GM21423 (cell line): ENCODE measurements at regions not wholly inside any gene's neighbourhood (a gene's known extent, or its start where the extent isn't known, plus 50 kb on each side); places are given as distances from the start of the nearest gene placed in this dataset.

ENCODE experiments used
- ATAC-seq: cut with Tn5 transposase; IDR thresholded peaks from one replicate; pipeline ENCODE4 v1.9.1; 2021; ENCODE audit warnings: mild to moderate bottlenecking, moderate library complexity; ENCODE audit not compliant: unreplicated experiment

DNA sequence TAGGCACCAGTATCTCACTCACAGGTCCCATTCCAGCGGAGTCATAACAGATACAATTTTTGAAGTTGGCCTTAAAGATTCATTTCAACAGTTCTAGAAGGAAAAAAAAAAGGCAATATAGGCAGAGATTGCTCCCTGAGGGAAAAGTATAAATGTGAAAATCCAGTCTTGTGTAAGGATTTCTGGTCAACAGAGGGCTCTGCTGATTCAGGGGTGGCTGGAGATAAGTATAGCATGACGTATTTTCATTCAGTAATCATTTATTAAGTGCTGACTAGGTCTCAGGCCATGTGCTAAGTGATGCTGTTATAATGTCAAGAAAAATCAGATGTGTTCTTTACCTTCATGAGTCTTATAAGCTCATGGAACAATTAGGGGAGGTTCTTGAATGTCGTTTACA lies 377.3 kb upstream of the MEF2C start:
- ATAC-seq = no peak

DNA sequence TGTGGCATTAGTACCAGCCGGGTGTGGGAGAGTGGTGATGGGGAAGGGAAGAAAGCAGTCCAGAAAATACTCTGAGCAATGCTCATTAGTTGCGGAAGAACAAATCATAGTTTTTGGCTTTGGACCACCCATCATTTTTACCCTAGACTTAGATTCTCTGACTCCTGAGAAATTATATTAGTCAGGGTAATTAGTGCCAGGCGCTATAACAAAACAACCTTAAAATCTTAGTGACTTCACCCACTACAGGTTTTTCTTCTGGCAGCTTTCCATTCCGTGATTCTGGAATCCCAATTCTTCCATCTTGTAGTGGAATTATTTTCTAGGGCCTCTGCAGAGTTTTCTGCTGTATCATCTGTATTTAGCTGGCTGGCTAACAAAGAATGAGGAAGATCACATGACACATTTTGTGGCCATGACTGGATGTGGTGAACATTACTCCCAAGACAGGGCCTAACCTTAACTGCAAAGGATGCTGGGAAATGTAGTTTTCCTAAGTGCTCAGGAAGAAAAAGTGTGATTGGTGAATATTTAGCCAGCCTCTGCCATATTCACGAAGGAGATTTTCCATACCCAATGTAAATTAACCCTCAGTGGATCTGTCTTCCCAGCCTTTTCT lies 373.0 kb upstream of the MEF2C start:
- no peak for ATAC-seq

DNA sequence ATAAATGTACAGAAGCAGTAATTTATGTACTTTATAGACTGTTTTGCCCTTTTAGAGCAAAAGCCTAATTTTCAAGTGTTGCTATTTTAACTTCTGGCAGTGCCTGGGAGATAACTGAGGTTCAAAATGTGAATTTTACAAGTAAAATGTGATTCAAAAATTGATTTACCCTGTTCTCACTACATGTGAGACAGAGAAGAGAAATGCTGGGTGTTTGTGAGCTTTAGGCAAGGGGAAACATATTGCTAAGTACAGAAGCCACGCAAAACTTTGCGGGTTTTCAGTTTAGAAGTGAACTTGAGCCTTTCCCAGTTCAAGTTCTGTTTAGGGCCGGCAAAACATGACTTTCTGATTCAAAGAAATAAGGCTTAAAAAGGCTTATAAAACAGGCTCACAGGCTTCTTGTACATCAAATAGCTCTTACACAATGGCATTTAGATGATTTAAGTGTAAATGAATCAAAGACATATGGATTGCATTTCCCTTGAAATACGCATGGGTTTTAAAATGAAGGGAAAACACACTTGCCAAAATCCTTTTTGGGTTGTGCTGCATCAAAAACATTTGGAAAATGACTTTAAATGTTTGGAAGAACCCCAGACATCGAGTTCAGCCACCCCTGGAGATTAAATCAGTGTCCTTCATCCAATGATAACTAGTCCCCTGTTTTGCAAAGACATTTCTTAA lies 370.8 kb upstream of the MEF2C start:
- ATAC-seq = no peak

DNA sequence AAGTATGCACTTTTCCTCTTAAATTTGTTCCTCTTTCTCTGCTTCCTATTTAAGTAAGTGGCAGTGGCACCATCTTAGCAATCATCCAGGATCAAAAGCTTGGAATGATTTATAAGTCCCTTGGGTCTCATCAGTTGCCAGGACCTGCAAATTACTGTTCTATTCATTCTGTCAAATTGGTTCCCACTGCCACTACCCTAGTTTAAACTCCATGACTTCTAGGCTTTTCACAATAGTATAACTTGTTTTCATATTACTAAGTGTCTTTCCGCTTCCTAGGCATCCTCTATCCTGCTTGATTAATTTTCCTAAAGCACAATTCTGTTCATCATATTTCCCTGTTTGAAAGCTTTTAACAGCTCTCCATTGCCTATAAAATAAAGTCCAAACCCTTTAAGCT lies 363.9 kb upstream of the MEF2C start:
- no peak for ATAC-seq

DNA sequence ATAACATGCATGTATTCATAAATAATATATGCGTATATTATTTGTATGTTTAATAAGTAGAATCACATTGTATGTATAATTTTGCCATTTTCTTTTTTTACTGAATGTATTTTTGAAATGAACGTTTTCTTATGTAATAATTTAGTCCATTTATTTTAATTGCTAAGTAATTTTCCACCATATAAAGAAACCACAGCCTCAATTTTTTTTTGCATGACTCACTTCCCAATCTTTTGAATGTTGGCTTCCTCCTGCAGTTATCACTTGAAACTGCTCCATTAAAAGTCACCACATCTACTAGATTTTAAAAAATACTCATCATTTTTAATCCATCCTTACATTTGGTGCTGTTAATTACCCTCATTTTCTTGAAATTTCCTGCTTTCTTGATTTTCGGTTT lies 363.3 kb upstream of the MEF2C start:
- no peak for ATAC-seq

DNA sequence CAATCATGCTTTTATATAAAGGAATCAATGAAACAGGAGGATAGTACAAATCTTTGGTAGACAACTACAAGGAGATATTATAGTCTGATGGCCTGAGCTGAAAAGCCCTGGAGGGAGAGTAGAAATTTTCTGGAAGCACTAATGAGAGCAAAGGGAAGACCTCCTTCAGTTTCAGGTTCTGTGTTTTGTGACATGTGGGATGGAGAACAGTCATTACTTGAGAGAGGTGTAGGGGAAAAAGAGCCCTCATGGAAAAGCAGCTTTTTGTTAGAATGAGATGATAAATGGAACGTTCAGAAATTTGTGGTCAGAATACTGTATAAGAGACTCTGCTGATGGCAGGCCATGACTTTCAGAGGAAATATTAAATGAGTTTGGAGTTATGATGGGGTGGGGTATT lies 360.6 kb upstream of the MEF2C start:
- no peak for ATAC-seq

DNA sequence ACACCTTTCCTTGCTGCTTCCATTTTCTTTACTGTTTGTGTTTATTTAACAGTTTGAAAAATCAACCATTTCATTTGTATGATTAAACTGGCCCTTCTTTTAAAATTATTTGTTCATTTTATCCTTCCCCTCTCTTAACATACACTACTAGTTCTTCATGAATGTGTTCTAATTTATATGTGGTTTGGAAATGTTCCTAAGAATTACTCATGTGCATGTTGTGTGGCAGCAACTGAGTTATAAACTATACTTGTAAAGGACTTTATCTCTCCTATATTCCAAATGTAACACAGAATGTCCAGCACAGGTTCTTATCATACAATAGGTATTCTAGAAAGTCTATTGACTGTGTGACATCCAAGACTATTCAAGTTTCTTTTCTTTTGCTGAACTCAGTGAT lies 358.2 kb upstream of the MEF2C start:
- no peak for ATAC-seq

DNA sequence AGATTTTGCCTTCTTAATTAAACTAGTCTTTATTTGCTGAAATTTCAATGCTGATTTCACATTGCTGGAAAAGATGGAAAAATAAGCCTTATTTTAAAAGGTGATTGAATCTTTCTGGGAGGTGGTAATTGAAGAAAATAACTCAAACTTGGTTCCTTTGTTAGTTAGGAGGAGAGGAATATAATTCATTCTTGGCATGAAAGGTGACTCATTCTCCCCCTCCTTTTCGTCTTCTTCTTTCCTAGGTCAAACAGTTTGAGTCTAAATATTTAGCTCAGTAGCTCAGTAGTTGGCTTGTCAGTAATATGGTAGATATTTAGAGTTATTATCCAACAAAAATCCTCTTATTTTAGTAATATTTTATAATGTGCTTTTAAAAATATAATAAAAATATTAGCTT lies 353.9 kb upstream of the MEF2C start:
- ATAC-seq = no peak

DNA sequence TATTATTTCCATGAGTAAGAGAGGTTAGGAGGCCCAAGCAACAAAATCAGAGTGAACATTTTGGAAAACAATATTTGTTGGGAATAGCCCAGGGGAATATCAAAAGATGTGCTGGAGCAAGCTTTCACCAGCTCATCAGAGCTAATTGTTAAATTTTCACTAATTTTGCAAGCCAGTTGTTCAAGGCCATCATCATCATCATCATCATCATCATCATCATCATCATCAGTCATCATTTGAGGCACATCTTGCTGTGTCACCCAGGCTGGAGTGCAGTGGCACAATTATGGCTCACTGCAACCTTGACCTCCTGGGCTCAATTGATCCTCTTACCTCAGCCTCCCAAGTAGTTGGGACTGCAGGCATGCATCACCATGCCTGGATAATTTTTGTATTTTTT lies 350.5 kb upstream of the MEF2C start:
- no peak for ATAC-seq

DNA sequence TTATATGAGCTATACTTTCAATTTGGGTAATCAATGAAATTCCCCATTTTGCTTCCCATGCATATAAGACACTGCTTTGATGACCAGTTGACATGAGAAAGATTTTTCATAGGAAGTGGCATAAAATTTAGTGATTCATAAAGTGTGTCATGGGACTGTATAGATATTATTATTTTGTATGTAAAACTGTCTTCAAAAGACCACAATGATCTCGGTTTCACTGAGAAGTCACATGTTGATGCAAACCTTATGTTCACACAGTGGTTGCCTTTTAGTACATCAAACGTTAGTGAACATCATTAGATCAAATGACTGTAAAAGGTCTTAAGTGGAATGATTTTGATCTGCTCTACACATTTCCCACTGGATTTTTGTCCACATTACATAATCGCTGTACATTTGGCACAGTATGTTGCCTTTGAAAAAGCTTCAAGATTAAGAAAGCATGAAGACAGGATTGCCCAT lies 349.2 kb upstream of the MEF2C start:
- ATAC-seq = peak; percentile 93

DNA sequence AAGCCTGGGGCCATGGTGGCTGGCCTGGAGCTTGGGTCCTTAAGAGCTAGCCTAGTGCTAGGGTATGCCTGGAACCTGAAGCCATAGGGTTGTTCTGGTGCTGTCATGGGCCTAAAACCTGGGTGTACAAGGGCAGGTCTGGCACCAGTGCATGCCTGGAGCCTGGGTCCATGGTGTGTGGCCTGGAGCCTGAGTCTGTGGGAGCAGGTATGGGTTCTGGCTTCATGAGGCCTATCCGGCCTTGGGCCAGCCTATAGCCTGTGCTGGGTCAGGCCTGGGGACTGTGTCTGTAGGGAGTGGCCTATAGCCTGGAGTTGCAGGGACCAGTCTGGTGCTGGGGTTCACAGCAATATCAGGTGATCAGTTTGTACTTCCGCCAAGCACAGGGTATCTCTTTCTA lies 347.2 kb upstream of the MEF2C start:
- no peak for ATAC-seq

DNA sequence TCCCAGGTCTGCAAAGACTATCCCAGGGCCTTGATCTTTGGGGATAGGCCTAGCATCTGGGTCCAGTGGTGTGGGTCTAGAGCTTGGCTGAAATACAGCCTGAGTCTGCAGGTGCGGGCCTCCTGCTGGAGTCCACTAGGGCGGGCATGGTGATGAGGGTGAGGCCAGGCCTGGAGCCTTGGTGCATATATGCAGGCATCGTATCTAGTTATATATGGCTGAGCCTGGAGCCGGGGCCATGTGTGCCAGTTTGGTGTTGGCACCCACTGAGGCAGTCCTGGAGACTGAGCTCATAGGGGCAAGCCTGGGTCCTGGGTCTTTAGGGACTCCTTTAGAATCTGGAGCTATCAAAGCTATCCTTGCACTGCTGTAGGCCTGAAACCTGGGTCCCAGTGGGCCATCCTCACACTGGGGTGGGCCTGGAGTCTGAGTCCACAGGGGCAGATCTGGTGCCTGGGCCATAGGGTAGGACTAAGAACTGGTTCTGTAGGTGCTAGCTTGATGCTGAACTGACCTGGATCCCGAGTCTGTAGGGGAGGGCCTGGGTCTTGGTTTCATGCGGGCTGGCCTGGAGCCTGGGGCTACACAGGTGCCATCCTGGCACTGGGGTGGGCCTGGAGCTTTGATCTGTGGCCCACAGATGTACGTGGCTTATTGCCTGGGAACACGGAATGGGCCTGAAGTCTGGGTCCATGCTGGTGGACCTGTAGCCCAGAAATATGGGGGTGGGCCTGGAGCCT lies 346.5 kb upstream of the MEF2C start:
- no peak for ATAC-seq

DNA sequence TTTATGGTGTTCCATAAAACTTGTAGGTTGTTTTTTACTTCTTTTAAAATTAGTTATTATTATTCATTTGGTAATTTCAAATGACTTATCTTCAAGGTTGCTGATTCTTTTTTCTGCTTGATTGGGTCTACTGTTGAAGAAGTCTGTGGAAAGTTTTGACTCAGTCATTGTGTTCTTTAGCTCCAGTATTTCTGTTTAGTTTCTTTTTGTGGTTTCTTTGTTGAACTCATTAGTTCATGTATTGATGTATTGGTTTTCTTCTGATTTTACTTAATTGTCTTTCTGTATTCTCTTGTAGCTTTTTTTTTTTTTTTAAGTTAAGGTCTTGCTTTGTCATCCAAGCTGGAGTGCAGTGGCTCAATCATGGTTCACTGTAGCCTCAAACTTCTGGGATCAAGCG lies 345.4 kb upstream of the MEF2C start:
- ATAC-seq = no peak

DNA sequence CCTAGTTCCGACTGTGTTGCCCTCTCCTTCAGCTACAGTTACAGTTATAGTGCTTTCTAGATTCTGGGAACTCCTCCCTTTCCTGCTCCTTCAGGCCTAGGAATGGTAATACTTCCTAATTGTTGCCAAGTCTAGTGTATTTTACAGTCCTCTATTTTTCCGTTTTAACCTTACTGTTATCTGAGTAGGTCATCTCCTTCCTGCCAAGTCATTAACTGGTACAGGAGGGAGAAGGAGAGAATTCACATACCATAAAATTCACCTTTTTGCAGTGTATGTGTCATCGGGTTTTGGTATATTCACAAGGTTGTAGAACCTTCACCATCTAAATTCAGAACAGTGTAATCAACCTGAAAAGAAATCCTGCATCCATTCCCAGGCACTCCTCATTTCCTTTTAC lies 335.4 kb upstream of the MEF2C start:
- ATAC-seq = no peak

DNA sequence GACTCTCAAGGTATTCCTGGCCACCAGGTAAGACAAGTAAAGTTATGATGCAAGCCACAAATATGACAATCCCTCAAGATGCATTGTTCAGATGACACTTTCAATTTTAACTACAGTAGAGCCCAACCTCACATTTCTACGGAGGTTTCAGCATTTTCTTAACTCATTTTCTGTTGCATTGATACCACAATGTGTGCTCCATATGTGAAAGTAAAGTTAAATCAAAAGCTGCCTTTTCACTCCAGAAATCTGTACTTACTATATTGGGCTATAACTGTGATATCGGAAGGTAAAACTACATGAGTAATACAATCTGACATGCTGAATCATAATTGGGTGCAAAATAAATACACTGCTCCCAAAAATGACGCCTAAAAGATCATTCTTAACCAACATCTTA lies 333.6 kb upstream of the MEF2C start:
- no peak for ATAC-seq

DNA sequence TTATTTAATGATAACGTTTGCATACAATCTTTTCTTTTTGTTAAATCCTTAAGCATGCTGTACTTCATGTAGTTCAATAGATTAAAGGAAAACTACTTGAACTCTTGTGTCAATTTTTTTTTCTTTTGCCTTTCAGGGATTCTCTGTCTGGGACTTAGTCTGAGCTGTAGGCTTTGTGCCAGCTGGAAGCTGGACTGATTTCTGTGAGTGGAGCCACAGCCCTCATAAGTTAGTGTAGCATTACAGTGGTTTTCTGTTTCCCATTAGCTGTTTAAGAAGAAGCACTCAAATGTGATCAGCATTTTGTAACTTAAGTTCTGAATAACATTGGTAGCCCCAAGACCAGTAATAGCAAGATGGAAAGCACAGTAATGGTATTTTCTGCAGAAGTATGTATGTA lies 330.6 kb upstream of the MEF2C start:
- ATAC-seq = no peak

DNA sequence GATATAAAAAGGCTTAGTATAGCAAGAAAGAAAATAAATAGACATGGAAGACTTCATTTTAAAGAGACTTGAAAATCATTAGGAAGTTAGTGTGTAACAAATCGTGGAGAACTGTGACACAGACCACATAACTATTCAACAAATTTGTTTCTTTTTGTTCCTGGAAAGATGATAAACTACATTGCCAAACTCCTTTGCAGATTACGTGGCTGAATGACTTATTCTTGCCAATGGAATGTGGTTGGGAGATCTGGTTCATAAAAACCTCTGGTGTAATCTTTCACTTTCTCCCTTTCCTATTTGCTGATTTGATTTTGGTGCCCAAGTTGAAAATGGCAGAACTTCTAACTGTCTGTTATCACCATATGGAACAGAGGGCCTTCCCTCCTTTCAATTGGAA lies 328.9 kb upstream of the MEF2C start:
- ATAC-seq = no peak

DNA sequence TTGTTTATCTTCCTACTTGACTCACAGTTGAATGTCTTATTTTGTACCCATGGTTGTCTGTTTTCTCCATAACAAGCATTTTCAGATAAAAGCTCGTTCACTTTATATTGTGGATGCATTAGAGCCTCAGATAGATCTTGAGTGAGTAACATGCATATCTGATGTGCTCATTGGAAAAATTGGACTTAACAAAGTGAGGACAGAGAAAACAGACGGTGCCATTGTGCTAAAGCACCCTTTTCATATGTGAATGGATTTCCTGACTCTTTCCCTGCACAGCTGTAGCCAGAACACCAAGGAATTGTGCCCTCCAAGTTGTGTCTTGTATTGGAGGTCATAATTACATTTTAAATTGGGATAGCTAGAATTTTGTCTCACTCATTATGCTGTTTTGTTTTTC lies 325.8 kb upstream of the MEF2C start:
- no peak for ATAC-seq

DNA sequence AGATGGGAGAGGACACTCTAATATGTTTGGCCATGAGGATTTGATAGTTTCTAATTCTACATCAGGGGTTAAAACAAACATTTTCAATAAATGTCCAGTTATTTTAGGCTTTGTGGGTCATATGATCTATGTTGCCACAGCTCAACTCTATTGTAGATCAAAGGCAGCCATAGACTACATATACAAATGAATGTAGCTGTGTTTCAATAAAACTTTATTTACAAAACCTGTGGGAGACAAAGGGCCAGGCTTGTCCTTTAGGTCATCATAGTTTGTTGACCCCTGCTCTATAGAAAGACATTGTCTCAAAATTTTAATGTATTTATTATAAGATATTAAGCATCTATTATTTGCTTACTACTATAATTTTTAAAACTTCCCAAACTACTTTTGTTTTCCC lies 325.4 kb upstream of the MEF2C start:
- no peak for ATAC-seq

DNA sequence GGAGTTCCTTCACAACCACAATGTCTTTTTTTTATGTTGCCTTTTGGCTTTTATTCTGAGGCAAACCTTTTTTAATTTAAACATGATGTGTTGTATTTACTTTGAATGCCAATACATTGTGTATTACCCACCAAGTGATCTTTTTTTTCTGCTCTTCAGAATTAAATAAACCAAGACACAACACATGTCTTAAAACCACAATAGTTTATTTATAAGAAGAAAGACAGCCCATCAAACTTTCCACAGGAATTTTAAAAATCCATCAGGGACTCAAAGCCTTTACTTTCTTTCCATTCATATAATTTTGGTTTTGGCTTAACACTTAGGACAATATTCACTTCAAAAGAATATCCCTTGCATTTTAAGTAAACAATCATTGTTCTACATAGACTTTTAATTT lies 321.8 kb upstream of the MEF2C start:
- no peak for ATAC-seq

DNA sequence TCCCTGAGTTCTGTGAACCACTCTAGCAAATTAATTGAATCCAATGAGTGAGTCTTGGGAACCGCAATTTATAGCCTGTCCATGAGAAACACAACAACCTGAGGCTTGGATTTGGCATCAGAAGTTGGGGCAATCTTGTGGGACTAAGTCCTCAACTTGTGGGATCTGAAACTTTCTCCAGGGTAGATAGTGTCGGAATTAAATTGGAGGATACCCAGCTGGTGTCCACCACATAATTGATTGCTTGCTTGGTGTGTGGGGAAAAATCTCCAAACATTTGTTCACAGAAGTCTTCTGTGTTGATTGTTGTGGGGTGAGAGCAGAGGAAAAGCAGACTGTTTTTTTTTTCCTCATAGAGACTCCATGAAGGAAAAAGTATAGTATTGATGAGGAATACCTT lies 320.6 kb upstream of the MEF2C start:
- no peak for ATAC-seq

DNA sequence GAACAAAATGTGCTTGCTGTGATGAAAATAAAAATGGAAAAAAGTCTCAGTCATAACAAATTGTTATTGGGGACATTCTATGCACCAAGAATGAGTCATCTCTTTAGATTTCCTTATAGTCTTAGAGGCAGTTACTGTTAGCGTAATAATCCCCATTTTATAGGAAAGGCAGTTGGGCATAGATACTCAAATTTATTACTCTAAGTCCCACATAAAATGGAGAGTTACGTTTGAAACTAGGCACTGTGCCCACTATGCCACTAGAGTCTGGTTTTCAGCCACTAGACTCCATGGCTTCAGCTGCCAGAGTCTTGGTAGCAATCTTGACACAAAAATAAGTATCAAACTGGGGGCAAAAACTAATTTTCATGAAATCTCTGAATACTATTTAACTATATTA lies 317.9 kb upstream of the MEF2C start:
- no peak for ATAC-seq
